ENCODE measurements at regions not wholly inside any gene's neighbourhood (a gene's known extent, or its start where the extent isn't known, plus 50 kb on each side); places are given as distances from the start of the nearest gene placed in this dataset.

DNA sequence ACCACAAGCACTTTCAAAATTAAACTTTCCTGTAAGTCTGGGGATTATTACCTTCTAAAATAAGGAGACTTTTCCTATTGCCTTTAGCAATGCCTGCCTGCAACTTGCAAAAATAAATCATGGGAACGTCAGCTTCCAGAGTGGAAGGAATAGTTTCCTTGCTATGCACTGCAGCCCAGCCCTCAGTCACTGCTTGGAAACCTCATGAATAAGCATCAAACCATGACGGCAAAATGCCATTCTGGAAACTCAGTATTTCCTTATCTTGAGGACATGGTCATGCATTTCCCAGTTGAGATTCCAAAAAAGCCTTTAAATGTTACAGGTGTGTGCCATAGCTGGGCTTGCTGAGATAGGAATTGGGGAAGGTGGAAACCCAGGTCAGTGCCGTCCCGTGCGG is 84.2 kb upstream of the OTOS start:
- Histone ChIP-seq H3K14ac (ENCODE audit: insufficient read length) (no peak overlapping the region), H4K91ac (replicated peaks; ENCODE audit: insufficient read length, low read length) (no peak overlapping the region), H3K9me3 (ENCODE audit: insufficient read depth in 2 of 2, low read depth in 1 of 2, low read length in 1 of 2) (peaks cover 7 to 23% of the 10 kb centered on the region in 2 experiments), H3K56ac (replicated peaks; ENCODE audit: insufficient read length, low read depth, low read length) (no peak overlapping the region), H4K8ac (ENCODE audit: extremely low read depth, insufficient read depth, low read length) (no peak overlapping the region), H3K9ac (replicated peaks in 1 of 4; ENCODE audit: extremely low read depth in 1 of 4, low read depth in 3 of 4, low read length in 3 of 4) (no peak overlapping the region), H3K36me3 (ENCODE audit: control insufficient read depth in 2 of 4, insufficient read depth in 4 of 4, low read length in 3 of 4) (no peaks in the 10 kb centered on the region), H3K4ac (replicated peaks; ENCODE audit: insufficient read length, low read depth, low read length) (no peak overlapping the region), H3K79me1 (ENCODE audit: low read depth, low read length) (no peaks in the 10 kb centered on the region), H3K18ac (ENCODE audit: extremely low read depth, low read length) (no peak overlapping the region), H3K23me2 (ENCODE audit: low read depth, low read length) (peaks cover 7% of the 10 kb centered on the region; the same call in 1 of the 2 replicates), H3K4me3 (ENCODE audit: extremely low read depth in 1 of 4, insufficient read depth in 2 of 4, low read depth in 3 of 4, low read length in 4 of 4) (no peak overlapping the region), H2BK120ac (replicated peaks; ENCODE audit: low read depth, low read length) (no peak overlapping the region), H3K23ac (ENCODE audit: insufficient read length) (no peak overlapping the region), H3K27me3 (replicated peaks in 1 of 4; ENCODE audit: control insufficient read depth in 3 of 4, extremely low read depth in 1 of 4, insufficient read depth in 3 of 4, low read length in 3 of 4) (no peaks in the 10 kb centered on the region), H3K4me2 (ENCODE audit: insufficient read depth in 1 of 2, low read depth in 2 of 2, low read length in 2 of 2) (no peak overlapping the region), H2BK15ac (ENCODE audit: low read length) (no peak overlapping the region), H3K27ac (ENCODE audit: low read depth, low read length) (no peak overlapping the region), H2BK5ac (ENCODE audit: low read depth, low read length) (no peak overlapping the region), H2AK5ac (ENCODE audit: low read depth, low read length) (no peak overlapping the region), H3K4me1 (replicated peaks in 1 of 4; ENCODE audit: control insufficient read depth in 3 of 4, insufficient read depth in 4 of 4, low read length in 3 of 4) (no peaks in the 10 kb centered on the region), H2BK20ac (ENCODE audit: low read length) (no peak overlapping the region), H3K79me2 (ENCODE audit: control insufficient read depth in 1 of 2, insufficient read depth in 2 of 2, low read length in 2 of 2) (no peaks in the 10 kb centered on the region), H2BK12ac (ENCODE audit: low read depth, low read length) (no peak overlapping the region), H4K20me1 (replicated peaks in 1 of 2; ENCODE audit: control insufficient read depth in 1 of 2, insufficient read depth in 2 of 2, low read length in 2 of 2) (no peaks in the 10 kb centered on the region), H4K5ac (ENCODE audit: insufficient read length, low read depth, low read length) (no peak overlapping the region), H2AFZ (ENCODE audit: low read length) (no peak overlapping the region)
- POLR2A ChIA-PET (ENCODE audit: partially characterized antibody) = no interaction called here
- 99% methylated on average over 5 of the region's 5 CpGs; no CpG with 5 or more reads in 1 of the 2 experiments for WGBS, 2 experiments (ENCODE audit: extremely low coverage in 1 of 2, insufficient coverage in 1 of 2, insufficient read length in 1 of 2, insufficient replicate concordance in 2 of 2, low coverage in 1 of 2, low lambda C conversion rate in 2 of 2, missing lambda C conversion rate in 1 of 2)
- TF ChIP-seq POU5F1 (IDR thresholded peaks at IDR 0.05; ENCODE audit: low read depth, low read length) = no peak
- no peak for TF ChIP-seq SP4 (IDR thresholded peaks at IDR 0.05; ENCODE audit: low read length)
- TF ChIP-seq HDAC6 (IDR thresholded peaks at IDR 0.05; ENCODE audit: low read depth, low read length) = no peak
- TF ChIP-seq PHF8 (conservative IDR thresholded peaks at IDR 0.05; ENCODE audit: low read depth, low read length) = no peak
- no peak for TF ChIP-seq RAD21 (IDR thresholded peaks at IDR 0.05 in 1 of 2, conservative IDR thresholded peaks at IDR 0.05 in 1 of 2; ENCODE audit: low read depth in 2 of 2, low read length in 2 of 2)
- TF ChIP-seq EP300 (IDR thresholded peaks at IDR 0.05; ENCODE audit: borderline replicate concordance in 1 of 2, low read depth in 2 of 2, low read length in 2 of 2) = no peak
- TF ChIP-seq ASH2L (IDR thresholded peaks at IDR 0.05; ENCODE audit: low read length) = no peak
- no peak for TF ChIP-seq SIX5 (IDR thresholded peaks at IDR 0.05; ENCODE audit: low read depth, low read length)
- DNase-seq (ENCODE audit: low read depth in 1 of 2, low spot score in 2 of 2) (no peak), FAIRE-seq (no peak)
- CTCF ChIA-PET (ENCODE audit: partially characterized antibody) = no interaction called here

Measured in H1 (cell line).